COLO829 (cell line): ENCODE measurements at regions not wholly inside any gene's neighbourhood (a gene's known extent, or its start where the extent isn't known, plus 50 kb on each side); places are given as distances from the start of the nearest gene placed in this dataset.

Experiments
- DNase-seq: peaks from one replicate; pipeline ENCODE4 v3.0.0; 2012; ENCODE audit warnings: low spot score

- DNase-seq, result no peak
Measured at GRCh38 chr9:118187408-118187807, 483.2 kb downstream of the TLR4 start.

- DNase-seq, result no peak
Measured at GRCh38 chr9:118189615-118190014, 485.4 kb downstream of the TLR4 start.

- DNase-seq, result no peak
Measured at GRCh38 chr9:118192807-118193206, 488.6 kb downstream of the TLR4 start.

GRCh38 chr9:118209343-118209742, 505.1 kb downstream of the TLR4 start:
- no peak for DNase-seq

GRCh38 chr9:118215549-118215948, 511.3 kb downstream of the TLR4 start:
- DNase-seq, result no peak

- DNase-seq, result no peak
Measured at GRCh38 chr9:118222375-118222774, 518.2 kb downstream of the TLR4 start.

- DNase-seq, result no peak
Measured at GRCh38 chr9:118223111-118223510, 518.9 kb downstream of the TLR4 start.

GRCh38 chr9:118230329-118230728, 526.1 kb downstream of the TLR4 start:
- no peak for DNase-seq

GRCh38 chr9:118236625-118237024, 532.4 kb downstream of the TLR4 start:
- DNase-seq, result no peak

GRCh38 chr9:118238139-118238538, 533.9 kb downstream of the TLR4 start:
- DNase-seq, result no peak

GRCh38 chr9:118252027-118252426, 547.8 kb downstream of the TLR4 start:
- DNase-seq, result no peak

GRCh38 chr9:118262191-118262590, 558.0 kb downstream of the TLR4 start:
- no peak for DNase-seq

GRCh38 chr9:118263949-118264348, 559.7 kb downstream of the TLR4 start:
- no peak for DNase-seq

- no peak for DNase-seq
Measured at GRCh38 chr9:118268046-118268445, 563.8 kb downstream of the TLR4 start.

GRCh38 chr9:118269623-118270022, 565.4 kb downstream of the TLR4 start:
- no peak for DNase-seq

GRCh38 chr9:118271331-118271730, 567.1 kb downstream of the TLR4 start:
- DNase-seq, result no peak

- DNase-seq, result no peak
Measured at GRCh38 chr9:118271936-118272335, 567.7 kb downstream of the TLR4 start.

- no peak for DNase-seq
Measured at GRCh38 chr9:118273048-118273447, 568.8 kb downstream of the TLR4 start.

- DNase-seq, result no peak
Measured at GRCh38 chr9:118276784-118277183, 572.6 kb downstream of the TLR4 start.

- no peak for DNase-seq
Measured at GRCh38 chr9:118281772-118282171, 577.6 kb downstream of the TLR4 start.

GRCh38 chr9:118283488-118283887, 579.3 kb downstream of the TLR4 start:
- DNase-seq, result no peak

GRCh38 chr9:118290116-118290515, 585.9 kb downstream of the TLR4 start:
- no peak for DNase-seq

- no peak for DNase-seq
Measured at GRCh38 chr9:118295413-118295812, 591.2 kb downstream of the TLR4 start.

GRCh38 chr9:118302721-118303120, 598.5 kb downstream of the TLR4 start:
- DNase-seq, result no peak

- DNase-seq, result no peak
Measured at GRCh38 chr9:118303216-118303615, 599.0 kb downstream of the TLR4 start.
